NT2/D1 (cell line): ENCODE measurements at regions not wholly inside any gene's neighbourhood (a gene's known extent, or its start where the extent isn't known, plus 50 kb on each side); places are given as distances from the start of the nearest gene placed in this dataset.

ENCODE experiments used
- SUZ12 ChIP-seq: IDR thresholded peaks from 2 replicates; pipeline ENCODE4 v1.6.1; 2011; ENCODE audit not compliant: insufficient read length, insufficient read depth; ENCODE audit errors: extremely low read depth
- YY1 ChIP-seq: IDR thresholded peaks from 2 replicates; pipeline ENCODE4 v1.6.1; 2011; ENCODE audit not compliant: insufficient read length, insufficient read depth
- ZNF274 ChIP-seq: IDR thresholded peaks from 2 replicates; pipeline ENCODE4 v1.6.1; 2011; ENCODE audit warnings: mild to moderate bottlenecking, low read depth, low read length

DNA sequence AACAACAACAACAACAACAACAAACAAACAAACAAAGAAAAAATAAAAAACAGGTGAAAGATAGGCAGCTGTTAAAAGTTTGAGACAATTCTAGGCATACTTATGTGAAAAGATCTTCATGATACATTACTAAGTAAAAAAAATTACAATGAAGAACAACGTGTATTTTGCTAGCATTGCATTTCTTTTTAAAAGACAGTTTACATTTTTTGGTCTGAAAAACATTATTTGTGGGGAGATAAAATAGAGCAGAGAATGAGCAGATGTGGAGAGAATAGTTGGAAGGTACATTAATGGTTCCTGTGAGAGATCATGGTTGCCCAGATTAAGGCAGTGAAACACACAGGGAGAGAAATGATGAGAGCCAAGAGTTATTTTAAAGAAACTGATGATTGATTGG, 210.2 kb upstream of the MKLN1 start:
- TF ChIP-seq ZNF274 (no peak), YY1 (no peak), SUZ12 (no peak)
